GM23338 (cell line): ENCODE measurements at regions not wholly inside any gene's neighbourhood (a gene's known extent, or its start where the extent isn't known, plus 50 kb on each side); places are given as distances from the start of the nearest gene placed in this dataset.

Source experiments
- ATAC-seq: fragments of 200-7000 bp; cut with Tn5 transposase; 3 replicates; pipeline ENCODE4 v1.9.1; 2020
- DNase-seq: peaks from one replicate; pipeline ENCODE4 v3.0.0-alpha.2; 2015; ENCODE audit warnings: low spot score
- H2AFZ ChIP-seq: fragments of 200-600 bp; sonication (generic); 2 replicates; pipeline ENCODE4 v1.8.0; 2016; ENCODE audit warnings: antibody characterized with exemption, mild to moderate bottlenecking, moderate library complexity
- H3F3A ChIP-seq: fragments of 200-600 bp; sonication (generic); replicated peaks from 2 replicates; pipeline ENCODE4 v1.8.0; 2017; ENCODE audit warnings: antibody characterized with exemption, mixed run types, low read depth
- H3K27ac ChIP-seq: fragments of 200-600 bp; sonication (generic); 2 replicates; pipeline ENCODE4 v1.6.1; 2016; ENCODE audit warnings: low read depth
- H3K27me3 ChIP-seq: fragments of 200-600 bp; sonication (generic); 2 replicates; pipeline ENCODE4 v1.8.0; 2016; ENCODE audit warnings: mild to moderate bottlenecking, mixed run types, moderate library complexity; ENCODE audit not compliant: insufficient read depth
- H3K36me3 ChIP-seq: fragments of 200-600 bp; sonication (generic); 2 replicates; pipeline ENCODE4 v1.8.0; 2016; ENCODE audit warnings: mild to moderate bottlenecking; ENCODE audit not compliant: insufficient read depth
- H3K4me1 ChIP-seq: fragments of 200-600 bp; sonication (generic); 2 replicates; pipeline ENCODE4 v1.8.0; 2016; ENCODE audit warnings: mild to moderate bottlenecking, moderate library complexity; ENCODE audit not compliant: insufficient read depth
- H3K4me2 ChIP-seq: fragments of 200-600 bp; sonication (generic); 2 replicates; pipeline ENCODE4 v1.7.1; 2017; ENCODE audit warnings: mixed run types
- H3K4me3 ChIP-seq: fragments of 200-600 bp; sonication (generic); 2 replicates; pipeline ENCODE4 v1.6.1; 2016; ENCODE audit warnings: mixed run types
- H3K79me2 ChIP-seq: fragments of 200-600 bp; sonication (generic); replicated peaks from 2 replicates; pipeline ENCODE4 v1.8.0; 2017; ENCODE audit warnings: mild to moderate bottlenecking; ENCODE audit not compliant: insufficient read depth
- H3K9me2 ChIP-seq: fragments of 200-600 bp; sonication (generic); 2 replicates; pipeline ENCODE4 v1.8.0; 2017; ENCODE audit not compliant: insufficient read depth
- H4K20me1 ChIP-seq: fragments of 200-600 bp; sonication (generic); replicated peaks from 2 replicates; pipeline ENCODE4 v1.8.0; 2017; ENCODE audit warnings: mild to moderate bottlenecking; ENCODE audit not compliant: insufficient read depth
- H3K27ac Mint-ChIP-seq: 2 replicates; pipeline ENCODE4 v1.8.0; 2020; ENCODE audit warnings: inconsistent platforms, mild to moderate bottlenecking, moderate library complexity, mixed read lengths
- H3K27me3 Mint-ChIP-seq: 3 replicates; pipeline ENCODE4 v1.8.0; 2022; ENCODE audit warnings: low read depth, mild to moderate bottlenecking, moderate library complexity, mixed read lengths, inconsistent platforms; ENCODE audit not compliant: insufficient read depth, poor library complexity
- H3K36me3 Mint-ChIP-seq: 3 replicates; pipeline ENCODE4 v1.8.0; 2021; ENCODE audit warnings: low read depth, mild to moderate bottlenecking, inconsistent platforms, moderate library complexity, mixed read lengths
- H3K4me1 Mint-ChIP-seq: 3 replicates; pipeline ENCODE4 v1.8.0; 2020; ENCODE audit warnings: mild to moderate bottlenecking, inconsistent platforms, mixed read lengths
- H3K4me3 Mint-ChIP-seq: 3 replicates; pipeline ENCODE4 v1.8.0; 2021; ENCODE audit warnings: moderate library complexity, mild to moderate bottlenecking, inconsistent platforms, mixed read lengths
- H3K9me3 Mint-ChIP-seq: 3 replicates; pipeline ENCODE4 v1.8.0; 2020; ENCODE audit warnings: moderate library complexity, mild to moderate bottlenecking, inconsistent platforms, mixed read lengths
- ETS1 ChIP-seq: IDR thresholded peaks from 2 replicates; pipeline ENCODE4 v1.6.1; 2016; ENCODE audit warnings: antibody characterized with exemption
- EZH2 ChIP-seq: fragments of 200-600 bp; sonication (generic); IDR thresholded peaks from one replicate; pipeline ENCODE4 v1.8.0; 2017; ENCODE audit warnings: antibody characterized with exemption, mild to moderate bottlenecking, low read depth; ENCODE audit not compliant: unreplicated experiment
- JUNB ChIP-seq: IDR thresholded peaks from one replicate; pipeline ENCODE4 v1.6.1; 2016; ENCODE audit warnings: antibody characterized with exemption; ENCODE audit not compliant: unreplicated experiment
- NANOG ChIP-seq: IDR thresholded peaks from 2 replicates; pipeline ENCODE4 v1.6.1; 2016; ENCODE audit warnings: antibody characterized with exemption, borderline replicate concordance
- POLR2AphosphoS5 ChIP-seq: IDR thresholded peaks from 2 replicates; pipeline ENCODE4 v1.6.1; 2016; ENCODE audit warnings: antibody characterized with exemption, low read depth
- ZNF462 ChIP-seq: fragments of 250-450 bp; sonication (Bioruptor Pico); IDR thresholded peaks from 2 replicates; pipeline ENCODE4 v1.5.0; 2020; ENCODE audit warnings: mild to moderate bottlenecking, moderate library complexity

GRCh38 chr4:7118013-7118832 lies 50.4 kb upstream of the GRPEL1 start:
- peaks cover 3% of the 10 kb centered on the region for H3K9me3 Mint-ChIP-seq
- peaks cover 10% of the 10 kb centered on the region for H3K9me2 ChIP-seq
- H3F3A ChIP-seq, result no peaks in the 10 kb centered on the region
- no peak overlapping the region for H3K27ac ChIP-seq
- H3K27me3 ChIP-seq, result no peaks in the 10 kb centered on the region
- no peak for ATAC-seq
- DNase-seq, result no peak
- no peak overlapping the region for H3K27ac Mint-ChIP-seq
- no peak overlapping the region for H3K4me2 ChIP-seq
- TF ChIP-seq JUNB (no peak), ETS1 (no peak), POLR2AphosphoS5 (no peak), NANOG (no peak), ZNF462 (CRISPR knock-in tag) (no peak), EZH2 (no peak)
- H3K36me3 ChIP-seq, result no peaks in the 10 kb centered on the region
- no peak overlapping the region for H2AFZ ChIP-seq
- peaks cover 2% of the 10 kb centered on the region; the same call in 2 of the 3 replicates for H3K4me1 Mint-ChIP-seq
- no peak overlapping the region for H3K4me3 Mint-ChIP-seq
- peaks cover 3% of the 10 kb centered on the region; the same call in 1 of the 3 replicates for H3K36me3 Mint-ChIP-seq
- peaks cover 13% of the 10 kb centered on the region for H3K27me3 Mint-ChIP-seq
- no peak overlapping the region for H3K4me3 ChIP-seq
- no peaks in the 10 kb centered on the region for H4K20me1 ChIP-seq
- no peaks in the 10 kb centered on the region for H3K4me1 ChIP-seq
- no peaks in the 10 kb centered on the region for H3K79me2 ChIP-seq
